HepG2 (cell line): ENCODE measurements at regions not wholly inside any gene's neighbourhood (a gene's known extent, or its start where the extent isn't known, plus 50 kb on each side); places are given as distances from the start of the nearest gene placed in this dataset.

ENCODE experiments used
- ATAC-seq: fragments of 200-7000 bp; cut with Tn5 transposase; 3 replicates; pipeline ENCODE4 v1.9.1; 2020; ENCODE audit warnings: mild to moderate bottlenecking, moderate library complexity
- BruUV-seq: library from RNA; stranded (reverse); fragments of 400-500 nt; replicated peaks from 2 replicates; lab custom pipeline; 2021; lab: Mats Ljungman, UMichigan
- CTCF ChIA-PET: fragments of 300-600 bp; formaldehyde crosslinking; extraction: SDS; loops from one replicate; lab custom pipeline; 2021; ENCODE audit warnings: low total read pairs, inconsistent platforms, low intra/inter-chr PET ratio; lab: Yijun Ruan, JAX
- POLR2A ChIA-PET: fragments of 350-600 bp; sonication (Branson Sonifier 250); formaldehyde crosslinking; loops from one replicate; lab custom pipeline; 2020; ENCODE audit warnings: antibody characterized with exemption, inconsistent platforms; lab: Yijun Ruan, JAX
- DNase-seq: peaks from one replicate; pipeline ENCODE4 v3.0.0-alpha.2; 2015; ENCODE audit warnings: low spot score
- FAIRE-seq: peaks from 3 replicates; lab custom pipeline; 2011; peaks lifted over from hg19 to GRCh38; lab: Jason Lieb, UNC
- H2AFZ ChIP-seq: one replicate; pipeline ENCODE4 v1.6.1; 2011; ENCODE audit warnings: low read length, inconsistent platforms
- H3K27ac ChIP-seq: fragments of 300-600 bp; 3 replicates; pipeline ENCODE4 v1.8.0; 2011; ENCODE audit warnings: mixed run types, mild to moderate bottlenecking, mixed read lengths, low read length, inconsistent platforms; ENCODE audit not compliant: insufficient read depth; ENCODE audit errors: extremely low read length
- H3K27me3 ChIP-seq, 2 experiments: fragments of 200-600 bp in 1 of 2; 2 replicates in 1 of 2; 3 replicates in 1 of 2; pipeline versions ENCODE4 v1.6.0 to v1.8.0; 2011; ENCODE audit warnings: low read length in 2 of 2, mild to moderate bottlenecking in 2 of 2, moderate library complexity in 2 of 2, inconsistent platforms in 1 of 2; ENCODE audit not compliant: insufficient read depth in 2 of 2, control insufficient read depth in 1 of 2
- H3K36me3 ChIP-seq, 2 experiments: fragments of 200-600 bp in 1 of 2; replicated peaks in 1 of 2; 2 replicates in 1 of 2; 3 replicates in 1 of 2; pipeline versions ENCODE4 v1.5.1 to v1.8.0; 2011; ENCODE audit warnings: low read length in 2 of 2, inconsistent platforms in 1 of 2; ENCODE audit not compliant: insufficient read depth in 2 of 2, control insufficient read depth in 1 of 2
- H3K4me1 ChIP-seq: 2 replicates; pipeline ENCODE4 v1.5.1; 2012; ENCODE audit warnings: low read length, inconsistent platforms; ENCODE audit not compliant: insufficient read depth
- H3K4me2 ChIP-seq: 2 replicates; pipeline ENCODE4 v1.6.0; 2011; ENCODE audit warnings: low read depth, low read length, inconsistent platforms
- H3K4me3 ChIP-seq, 3 experiments: fragments of 200-600 bp in 1 of 3; sonication (generic), shearing (Covaris generic) in 1 of 3; replicated peaks in 1 of 3; 2 replicates each; pipeline ENCODE4 v1.5.1; 2011 to 2016; ENCODE audit warnings: low read length in 3 of 3, inconsistent platforms in 2 of 3, low read depth in 2 of 3, mild to moderate bottlenecking in 2 of 3, control low read depth in 1 of 3, mixed read lengths in 1 of 3; ENCODE audit not compliant: insufficient read depth in 1 of 3
- H3K79me2 ChIP-seq: one replicate; pipeline ENCODE4 v1.6.1; 2011; ENCODE audit warnings: low read length, inconsistent platforms; ENCODE audit not compliant: insufficient read depth
- H3K9ac ChIP-seq: 2 replicates; pipeline ENCODE4 v1.6.0; 2011; ENCODE audit warnings: mild to moderate bottlenecking, low read depth, low read length, inconsistent platforms; ENCODE audit not compliant: insufficient read depth
- H3K9me3 ChIP-seq: 2 replicates; pipeline ENCODE4 v1.5.1; 2012; ENCODE audit warnings: mild to moderate bottlenecking, low read length
- H4K20me1 ChIP-seq: 2 replicates; pipeline ENCODE4 v1.6.0; 2011; ENCODE audit warnings: inconsistent platforms, mild to moderate bottlenecking, low read length, moderate library complexity; ENCODE audit not compliant: insufficient read depth
- HOXA5 ChIP-seq: sonication (generic); formaldehyde crosslinking; IDR thresholded peaks from 2 replicates; pipeline ENCODE4 v1.4.0; 2020; ENCODE audit warnings: missing genetic modification reagents
- NCOA1 ChIP-seq: sonication (generic); formaldehyde crosslinking; IDR thresholded peaks from 2 replicates; pipeline ENCODE4 v1.9.0; 2021; ENCODE audit warnings: missing genetic modification reagents
- PAX8 ChIP-seq: sonication (generic); formaldehyde crosslinking; IDR thresholded peaks from 2 replicates; pipeline ENCODE4 v1.8.0; 2022; ENCODE audit warnings: mild to moderate bottlenecking, missing genetic modification reagents, borderline replicate concordance
- ZNF121 ChIP-seq: sonication (generic); formaldehyde crosslinking; IDR thresholded peaks from 2 replicates; pipeline ENCODE4 v1.5.0; 2020; ENCODE audit warnings: mild to moderate bottlenecking, missing genetic modification reagents
- ZNF225 ChIP-seq: sonication (generic); formaldehyde crosslinking; IDR thresholded peaks from 2 replicates; pipeline ENCODE4 v1.4.0; 2020; ENCODE audit warnings: mild to moderate bottlenecking, missing genetic modification reagents
- ZNF441 ChIP-seq: sonication (generic); formaldehyde crosslinking; IDR thresholded peaks from 2 replicates; pipeline ENCODE4 v1.7.0; 2021; ENCODE audit warnings: missing genetic modification reagents, borderline replicate concordance
- ZNF598 ChIP-seq: sonication (generic); formaldehyde crosslinking; IDR thresholded peaks from 2 replicates; pipeline ENCODE4 v1.5.1; 2020; ENCODE audit warnings: mild to moderate bottlenecking, missing genetic modification reagents, borderline replicate concordance
- WGBS: methylation state at CpG from one replicate; pipeline ENCODE4 v1.1.6; 2017; ENCODE audit warnings: low lambda C conversion rate; 5-methylcytosine and 5-hydroxymethylcytosine counted together
- in situ Hi-C: cut with HindIII; loops from 2 replicates; pipeline ENCODE4 v1.10.0; 2017; ENCODE audit warnings: low pct_unique_long_range_greater_than_20kb; ENCODE audit not compliant: extremely low pct_ligation_motif_present
- intact Hi-C: fragments of 100-400 bp; cut with micrococcal nuclease; formaldehyde crosslinking; loops from one replicate; pipeline ENCODE4 v1.10.0; 2022; ENCODE audit not compliant: unreplicated experiment
- TF ChIP-seq, protein P1 (sequence below): IDR thresholded peaks from 2 replicates; pipeline ENCODE4 v1.6.1; 2018; ENCODE audit warnings: missing genetic modification reagents, mild to moderate bottlenecking, missing compliant biosample characterization
- TF ChIP-seq, protein P2 (sequence below): sonication (generic); formaldehyde crosslinking; IDR thresholded peaks from 2 replicates; pipeline ENCODE4 v1.8.1; 2022; ENCODE audit warnings: low read depth, mild to moderate bottlenecking, missing genetic modification reagents
- TF ChIP-seq, protein P3 (sequence below): sonication (generic); formaldehyde crosslinking; conservative IDR thresholded peaks from 2 replicates; pipeline ENCODE4 v1.4.0; 2020; ENCODE audit warnings: missing genetic modification reagents

DNA sequence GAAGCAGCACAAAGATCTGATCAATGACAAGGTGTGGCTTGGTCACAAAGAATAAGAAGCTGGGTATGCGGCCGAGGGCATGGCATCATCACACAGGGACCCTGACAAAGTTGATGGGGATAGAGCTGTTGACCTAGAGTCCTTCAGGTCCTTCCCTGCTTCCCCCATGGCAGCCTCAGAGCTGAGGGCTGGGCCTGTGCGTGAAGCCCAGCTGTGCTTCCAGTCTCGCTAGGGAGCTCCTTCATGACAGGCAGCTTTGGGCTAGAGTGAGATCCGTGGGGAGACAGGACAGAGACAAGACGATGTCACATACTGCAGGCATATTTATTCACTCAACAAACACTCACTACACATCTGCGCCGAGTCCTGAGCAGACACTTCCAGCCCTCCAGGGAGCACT is 56.4 kb upstream of the NEURL1B start (continued):
- TF ChIP-seq, protein P1, sequence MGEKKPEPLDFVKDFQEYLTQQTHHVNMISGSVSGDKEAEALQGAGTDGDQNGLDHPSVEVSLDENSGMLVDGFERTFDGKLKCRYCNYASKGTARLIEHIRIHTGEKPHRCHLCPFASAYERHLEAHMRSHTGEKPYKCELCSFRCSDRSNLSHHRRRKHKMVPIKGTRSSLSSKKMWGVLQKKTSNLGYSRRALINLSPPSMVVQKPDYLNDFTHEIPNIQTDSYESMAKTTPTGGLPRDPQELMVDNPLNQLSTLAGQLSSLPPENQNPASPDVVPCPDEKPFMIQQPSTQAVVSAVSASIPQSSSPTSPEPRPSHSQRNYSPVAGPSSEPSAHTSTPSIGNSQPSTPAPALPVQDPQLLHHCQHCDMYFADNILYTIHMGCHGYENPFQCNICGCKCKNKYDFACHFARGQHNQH: no peak

DNA sequence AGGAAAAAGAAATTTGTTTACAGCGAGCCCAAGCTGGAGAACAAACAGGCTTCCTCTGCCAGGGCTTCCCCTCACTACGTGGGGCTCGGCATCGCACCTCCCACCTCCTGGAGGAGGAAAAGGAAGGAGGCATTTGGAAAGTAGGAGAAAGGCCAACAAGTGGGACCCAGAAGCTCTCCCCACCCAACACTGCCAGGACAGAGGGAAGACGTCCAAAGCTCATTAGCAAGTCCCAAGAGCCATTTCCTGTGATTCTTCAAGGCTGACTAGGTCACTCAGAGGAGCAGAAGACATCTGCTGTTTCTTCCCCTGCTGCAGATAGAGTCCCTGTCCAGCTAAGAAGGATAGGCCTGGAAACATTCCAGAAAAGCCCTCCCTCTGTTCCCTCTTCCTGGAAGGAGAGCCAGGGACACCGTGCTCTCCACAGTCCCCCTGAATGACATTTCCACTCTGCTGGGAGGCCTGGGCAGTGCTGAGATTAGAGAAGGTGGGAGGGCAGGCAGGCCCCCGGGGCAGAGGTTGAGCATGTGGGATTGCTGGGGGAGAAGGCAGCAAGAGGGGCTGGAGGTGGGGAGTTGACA is 57.0 kb upstream of the NEURL1B start:
- H3K27me3 ChIP-seq: peaks cover 4 to 55% of the 10 kb centered on the region in 2 experiments; a peak in 4 of 5 replicates
- ATAC-seq: no peak
- H2AFZ ChIP-seq: no peak overlapping the region
- H3K79me2 ChIP-seq: no peaks in the 10 kb centered on the region
- POLR2A ChIA-PET: no interaction called here
- DNase-seq: no peak
- WGBS: 12% methylated on average over 7 of the region's 7 CpGs
- intact Hi-C loops (no loop called here), in situ Hi-C loops (no loop called here)
- H3K4me1 ChIP-seq: no peaks in the 10 kb centered on the region
- H3K27ac ChIP-seq: no peak overlapping the region
- FAIRE-seq: no peak
- BruUV-seq: no TSS peak
- no peak overlapping the region for H3K9ac ChIP-seq
- no peaks in the 10 kb centered on the region for H4K20me1 ChIP-seq
- no peak overlapping the region for H3K4me2 ChIP-seq
- H3K4me3 ChIP-seq: no peak overlapping the region
- H3K9me3 ChIP-seq: no peaks in the 10 kb centered on the region
- CTCF ChIA-PET: no interaction called here
- no peaks in the 10 kb centered on the region for H3K36me3 ChIP-seq
- TF ChIP-seq, protein P1: no peak
- TF ChIP-seq PAX8 (CRISPR knock-in tag) (no peak), ZNF598 (CRISPR knock-in tag) (no peak)

DNA sequence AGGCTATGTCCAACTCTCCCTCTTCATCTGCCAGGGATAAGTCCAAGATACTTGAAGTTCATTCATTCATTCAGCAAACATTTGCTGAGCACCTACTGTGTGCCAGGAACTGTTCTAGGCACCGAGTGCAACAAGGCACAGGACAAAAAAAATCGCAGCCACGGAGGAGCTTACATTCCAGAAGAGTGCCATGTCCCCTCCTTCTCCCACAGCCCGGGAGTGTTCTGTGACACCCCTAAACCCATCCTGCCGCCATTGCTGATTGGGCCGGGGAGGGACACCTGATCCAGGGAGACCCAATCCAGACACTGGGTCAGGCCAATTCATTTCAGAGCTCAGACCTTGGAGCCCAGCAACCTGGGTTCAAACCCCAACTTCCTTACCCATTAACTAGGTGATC is 58.1 kb upstream of the NEURL1B start:
- Histone ChIP-seq H3K79me2 (no peaks in the 10 kb centered on the region), H3K4me1 (peaks cover under 1% of the 10 kb centered on the region; the same call in 1 of the 2 replicates), H3K9me3 (no peaks in the 10 kb centered on the region), H2AFZ (no peak overlapping the region), H3K27me3 (peaks cover 3 to 55% of the 10 kb centered on the region in 2 experiments; a peak in 4 of 5 replicates), H3K27ac (no peak overlapping the region), H3K4me3 (no peak overlapping the region), H4K20me1 (no peaks in the 10 kb centered on the region), H3K36me3 (no peaks in the 10 kb centered on the region), H3K4me2 (no peak overlapping the region), H3K9ac (no peak overlapping the region)
- DNase-seq (no peak), FAIRE-seq (no peak), ATAC-seq (no peak)
- no TSS peak for BruUV-seq
- CTCF ChIA-PET: no interaction called here
- in situ Hi-C loops: no loop called here
- WGBS: 0% methylated on average over 4 of the region's 6 CpGs
- POLR2A ChIA-PET: no interaction called here
- intact Hi-C loops: no loop called here
- no peak for TF ChIP-seq HOXA5 (CRISPR knock-in tag)
- no peak for TF ChIP-seq ZNF441 (CRISPR knock-in tag)
- TF ChIP-seq, protein P2, sequence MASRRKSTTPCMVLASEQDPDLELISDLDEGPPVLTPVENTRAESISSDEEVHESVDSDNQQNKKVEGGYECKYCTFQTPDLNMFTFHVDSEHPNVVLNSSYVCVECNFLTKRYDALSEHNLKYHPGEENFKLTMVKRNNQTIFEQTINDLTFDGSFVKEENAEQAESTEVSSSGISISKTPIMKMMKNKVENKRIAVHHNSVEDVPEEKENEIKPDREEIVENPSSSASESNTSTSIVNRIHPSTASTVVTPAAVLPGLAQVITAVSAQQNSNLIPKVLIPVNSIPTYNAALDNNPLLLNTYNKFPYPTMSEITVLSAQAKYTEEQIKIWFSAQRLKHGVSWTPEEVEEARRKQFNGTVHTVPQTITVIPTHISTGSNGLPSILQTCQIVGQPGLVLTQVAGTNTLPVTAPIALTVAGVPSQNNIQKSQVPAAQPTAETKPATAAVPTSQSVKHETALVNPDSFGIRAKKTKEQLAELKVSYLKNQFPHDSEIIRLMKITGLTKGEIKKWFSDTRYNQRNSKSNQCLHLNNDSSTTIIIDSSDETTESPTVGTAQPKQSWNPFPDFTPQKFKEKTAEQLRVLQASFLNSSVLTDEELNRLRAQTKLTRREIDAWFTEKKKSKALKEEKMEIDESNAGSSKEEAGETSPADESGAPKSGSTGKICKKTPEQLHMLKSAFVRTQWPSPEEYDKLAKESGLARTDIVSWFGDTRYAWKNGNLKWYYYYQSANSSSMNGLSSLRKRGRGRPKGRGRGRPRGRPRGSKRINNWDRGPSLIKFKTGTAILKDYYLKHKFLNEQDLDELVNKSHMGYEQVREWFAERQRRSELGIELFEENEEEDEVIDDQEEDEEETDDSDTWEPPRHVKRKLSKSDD (CRISPR knock-in tag): no peak
- no peak for TF ChIP-seq ZNF121 (CRISPR knock-in tag)
- TF ChIP-seq, protein P3, sequence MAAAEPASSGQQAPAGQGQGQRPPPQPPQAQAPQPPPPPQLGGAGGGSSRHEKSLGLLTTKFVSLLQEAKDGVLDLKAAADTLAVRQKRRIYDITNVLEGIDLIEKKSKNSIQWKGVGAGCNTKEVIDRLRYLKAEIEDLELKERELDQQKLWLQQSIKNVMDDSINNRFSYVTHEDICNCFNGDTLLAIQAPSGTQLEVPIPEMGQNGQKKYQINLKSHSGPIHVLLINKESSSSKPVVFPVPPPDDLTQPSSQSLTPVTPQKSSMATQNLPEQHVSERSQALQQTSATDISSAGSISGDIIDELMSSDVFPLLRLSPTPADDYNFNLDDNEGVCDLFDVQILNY (CRISPR knock-in tag): no peak
- no peak for TF ChIP-seq ZNF225 (CRISPR knock-in tag)
- no peak for TF ChIP-seq NCOA1 (CRISPR knock-in tag)
